GM21526 (cell line): ENCODE measurements at regions not wholly inside any gene's neighbourhood (a gene's known extent, or its start where the extent isn't known, plus 50 kb on each side); places are given as distances from the start of the nearest gene placed in this dataset.

Source experiments
- ATAC-seq: cut with Tn5 transposase; IDR thresholded peaks from one replicate; pipeline ENCODE4 v1.9.1; 2021; ENCODE audit warnings: moderate library complexity; ENCODE audit not compliant: unreplicated experiment, low FRiP score

- ATAC-seq, result no peak
These were observed 183.5 kb upstream of the AFDN start for GRCh38 chr6:167643223-167643622.

DNA sequence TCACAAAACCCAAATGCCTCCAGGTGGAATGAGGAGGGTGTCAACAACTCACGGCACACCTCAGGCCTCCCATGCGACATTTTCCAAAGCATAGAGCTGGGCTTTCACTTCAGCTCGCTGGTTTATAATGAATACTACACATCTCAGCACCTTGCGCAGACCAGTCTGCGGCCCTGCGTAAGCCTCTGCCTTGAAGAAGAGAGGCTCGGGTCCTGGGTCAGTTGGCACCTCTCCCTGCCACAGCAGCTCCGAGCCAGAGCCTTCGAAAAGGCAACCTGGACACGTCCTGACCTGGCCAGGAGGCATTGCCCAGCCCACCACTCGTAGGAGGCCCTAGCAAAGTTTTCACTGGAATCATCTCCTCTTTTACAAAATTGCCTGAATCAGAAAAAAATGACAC, 183.0 kb upstream of the AFDN start:
- no peak for ATAC-seq

DNA sequence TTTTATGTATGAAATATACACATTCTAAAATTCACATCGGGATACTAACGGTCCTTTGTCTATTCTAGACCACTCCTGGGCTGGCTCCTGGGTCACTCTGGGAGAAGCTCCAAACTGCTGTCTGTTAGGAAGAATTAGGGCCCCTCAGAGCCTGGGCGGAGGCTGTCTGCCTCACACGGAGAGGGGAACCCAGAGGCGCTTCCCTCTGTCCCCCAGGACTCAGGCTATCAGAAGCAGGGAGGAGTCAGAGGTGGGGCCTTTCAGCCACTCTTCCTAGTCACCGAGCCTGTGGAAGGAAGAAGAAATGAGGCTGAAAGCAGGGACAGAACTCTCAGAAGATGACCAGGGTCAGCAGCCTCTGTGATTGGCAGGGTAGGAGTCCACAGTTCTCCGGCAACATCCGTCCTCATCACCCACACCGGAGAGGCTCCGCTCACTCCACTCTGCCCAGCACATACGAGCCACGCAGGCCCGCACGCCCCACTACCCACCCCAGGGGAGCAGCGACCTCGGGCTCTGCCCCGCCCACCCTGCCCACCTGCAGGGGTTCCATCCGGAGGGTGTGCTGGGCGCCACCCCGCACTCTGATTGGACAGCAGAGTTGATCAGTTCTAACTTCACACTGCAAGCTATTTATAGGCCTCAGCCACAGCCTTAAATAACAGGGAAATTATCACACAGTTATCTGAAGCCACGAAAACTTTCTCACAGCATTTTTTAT, 182.1 kb upstream of the AFDN start:
- ATAC-seq, result no peak

DNA sequence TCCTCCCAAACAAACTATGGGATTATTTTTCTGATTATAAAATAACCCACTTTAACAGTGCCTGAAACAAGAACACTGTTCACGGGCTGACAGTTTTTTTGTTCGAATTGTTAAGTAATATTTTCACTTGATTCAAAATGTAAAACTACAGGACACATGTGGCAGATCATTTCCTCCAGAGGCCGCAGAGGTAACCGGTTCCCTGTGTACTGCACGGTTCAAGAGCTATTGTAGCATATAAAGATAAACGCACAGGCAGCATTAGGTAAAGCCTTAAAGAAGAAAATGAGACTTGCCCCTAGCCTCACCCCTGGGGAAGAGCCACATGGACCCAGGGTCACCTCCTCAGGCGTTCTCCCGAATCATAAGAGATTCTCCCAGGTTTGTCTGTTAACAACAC, 181.3 kb upstream of the AFDN start:
- ATAC-seq, result no peak

DNA sequence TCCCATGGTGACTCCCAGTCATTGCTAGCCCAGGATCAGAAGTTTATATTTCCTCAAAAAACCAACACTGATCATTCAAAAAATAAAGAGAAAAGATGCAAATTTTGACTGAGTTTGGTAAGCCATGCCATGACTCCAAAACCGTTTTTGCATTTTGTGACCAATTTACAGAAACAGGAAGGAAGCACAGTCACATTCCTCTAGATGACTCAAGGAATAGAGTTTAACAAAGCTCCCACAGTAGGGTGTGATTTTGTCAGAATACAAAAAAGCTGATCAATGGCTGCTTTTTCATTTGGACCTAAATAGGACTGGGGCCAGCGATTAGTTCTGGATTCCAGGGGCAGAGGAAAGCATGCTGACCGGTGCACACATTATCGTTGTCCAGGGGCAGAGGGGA, 179.4 kb upstream of the AFDN start:
- no peak for ATAC-seq

DNA sequence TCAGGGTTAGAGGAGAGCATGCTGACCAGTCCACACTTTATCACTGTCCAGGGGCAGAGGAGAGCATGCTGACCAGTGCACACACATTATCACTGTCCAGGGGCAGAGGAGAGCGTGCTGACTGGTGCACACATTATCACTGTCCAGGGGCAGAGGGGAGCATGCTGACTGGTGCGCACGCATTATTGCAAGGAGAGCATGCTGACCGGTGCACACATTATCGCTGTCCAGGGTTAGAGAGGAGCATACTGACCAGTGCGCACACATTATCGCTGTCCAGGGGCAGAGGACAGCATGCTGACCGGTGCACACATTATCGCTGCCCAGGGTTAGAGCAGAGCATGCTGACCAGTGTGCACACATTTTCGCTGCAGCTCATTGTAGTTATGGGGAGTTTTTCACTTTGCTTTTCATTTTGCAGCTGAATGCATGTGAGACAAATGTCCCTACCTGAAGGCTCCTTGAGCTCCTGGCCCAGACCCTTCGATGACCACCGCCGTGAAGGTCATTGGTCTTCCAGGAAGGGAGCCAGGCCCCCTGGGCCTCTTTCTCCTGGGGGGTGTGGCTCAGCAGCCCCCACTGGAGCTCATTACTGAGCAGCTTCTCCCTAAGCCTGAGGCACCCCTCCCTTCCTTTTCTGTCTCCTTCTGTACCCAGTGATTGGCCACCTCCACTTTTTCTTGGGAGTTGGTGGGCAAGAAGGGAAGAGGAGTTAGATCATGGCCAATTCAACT, 178.8 kb upstream of the AFDN start:
- ATAC-seq, result no peak

GRCh38 chr6:167648501-167649278, 178.0 kb upstream of the AFDN start:
- ATAC-seq, result no peak

DNA sequence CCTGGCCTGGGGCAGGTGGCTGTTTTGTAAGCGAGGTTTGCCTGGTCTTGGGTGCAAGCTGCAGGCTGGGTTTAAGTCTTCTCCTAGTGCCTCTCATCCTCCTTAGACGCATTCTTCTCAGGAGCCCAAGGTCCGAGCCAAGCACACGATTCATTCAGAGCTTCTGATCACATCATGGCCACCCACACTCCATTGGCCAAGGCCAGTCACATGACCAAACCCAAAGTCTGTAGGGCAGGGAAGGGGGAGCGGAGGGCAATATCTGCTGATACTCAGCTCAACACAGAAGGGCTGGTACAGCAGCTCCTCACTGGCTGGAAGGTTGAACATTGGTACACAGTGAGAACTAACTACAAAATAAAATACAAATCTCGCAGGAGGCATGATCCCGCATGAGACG, 177.2 kb upstream of the AFDN start:
- ATAC-seq, result no peak

DNA sequence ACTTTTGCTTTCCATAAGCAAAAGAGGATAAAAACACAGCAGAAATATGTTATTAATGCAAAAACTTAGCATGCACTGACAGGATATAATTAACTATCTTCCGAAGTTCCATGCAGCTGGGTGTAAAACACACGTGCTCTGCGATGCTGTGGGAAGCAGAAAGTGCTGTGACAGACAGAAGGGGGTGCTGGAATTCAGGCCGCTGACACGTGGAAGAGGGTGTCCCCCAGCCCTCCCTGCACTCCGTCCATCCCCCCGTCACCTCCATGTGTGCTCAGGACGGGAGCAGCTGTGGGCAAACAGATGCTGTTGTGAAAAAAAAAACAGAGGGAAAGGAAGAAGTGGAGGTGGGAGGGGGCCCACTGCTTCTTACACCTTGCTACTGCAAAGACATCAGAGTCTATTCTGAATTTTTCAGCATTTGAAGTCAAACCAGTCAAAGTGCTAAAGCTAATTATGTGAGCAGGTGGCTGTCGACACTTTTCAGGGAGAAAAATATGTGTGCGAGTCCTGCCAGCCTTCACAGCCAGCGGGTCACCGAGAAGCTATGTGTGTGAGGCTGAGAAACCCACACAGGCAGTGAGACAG, 175.9 kb upstream of the AFDN start:
- ATAC-seq, result no peak

DNA sequence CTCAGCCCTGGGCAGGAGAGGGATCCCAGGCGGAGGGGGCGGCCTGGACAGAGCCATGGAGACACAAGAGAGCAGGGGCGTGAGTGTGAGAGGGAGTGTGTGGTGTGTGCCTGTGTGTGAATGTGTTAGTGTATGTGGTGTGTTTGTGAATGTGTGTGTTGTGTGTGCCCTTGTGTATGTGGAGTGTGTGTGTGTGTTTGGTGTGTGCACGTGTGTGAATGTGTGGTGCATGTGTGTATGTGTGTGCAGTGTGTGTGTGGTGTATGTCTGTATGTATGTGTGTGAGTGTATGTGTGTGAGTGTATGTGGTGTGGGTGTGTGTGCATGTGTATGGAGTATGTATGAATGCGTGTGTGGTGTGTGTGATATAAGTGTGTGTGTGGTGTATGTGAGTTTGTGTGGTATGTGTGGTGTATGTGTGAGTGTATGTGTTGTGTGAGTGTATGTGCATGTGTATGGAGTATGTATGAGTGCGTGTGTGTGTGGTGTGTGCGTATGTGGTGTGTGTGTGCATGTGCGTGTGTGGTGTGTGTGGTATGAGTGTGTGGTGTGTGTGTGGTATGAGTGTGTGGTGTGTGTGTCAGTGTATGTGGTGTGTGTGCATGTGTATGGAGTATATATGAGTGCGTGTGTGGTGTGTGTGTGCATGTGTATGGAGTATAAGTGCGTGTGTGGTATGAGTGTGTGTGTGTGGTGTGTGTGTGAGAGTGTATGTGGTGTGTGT, 175.2 kb upstream of the AFDN start:
- no peak for ATAC-seq

- no peak for ATAC-seq
These were observed 174.5 kb upstream of the AFDN start for GRCh38 chr6:167652042-167652700.

GRCh38 chr6:167652701-167653095, 174.0 kb upstream of the AFDN start:
- ATAC-seq, result no peak

- no peak for ATAC-seq
These were observed 173.2 kb upstream of the AFDN start for GRCh38 chr6:167653561-167653960.

DNA sequence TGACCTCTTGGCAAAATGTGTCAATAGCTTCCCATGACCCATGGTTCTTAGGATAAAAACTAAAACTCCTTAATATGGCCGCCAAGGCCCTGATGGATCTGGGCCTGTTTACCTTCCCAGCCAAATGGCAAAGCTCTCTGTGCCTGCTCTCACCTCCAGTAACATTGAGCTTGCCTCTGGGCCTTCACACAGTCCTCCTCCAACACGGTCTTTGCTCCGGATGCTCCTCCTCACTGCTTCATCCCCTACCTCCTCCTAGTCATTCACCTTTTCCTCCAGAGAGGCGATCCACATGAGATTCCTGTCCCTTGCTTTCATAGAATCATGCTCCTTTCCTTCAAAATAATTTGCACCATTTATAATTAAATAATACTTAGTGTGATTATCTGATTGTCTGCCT, 172.3 kb upstream of the AFDN start:
- ATAC-seq, result no peak

DNA sequence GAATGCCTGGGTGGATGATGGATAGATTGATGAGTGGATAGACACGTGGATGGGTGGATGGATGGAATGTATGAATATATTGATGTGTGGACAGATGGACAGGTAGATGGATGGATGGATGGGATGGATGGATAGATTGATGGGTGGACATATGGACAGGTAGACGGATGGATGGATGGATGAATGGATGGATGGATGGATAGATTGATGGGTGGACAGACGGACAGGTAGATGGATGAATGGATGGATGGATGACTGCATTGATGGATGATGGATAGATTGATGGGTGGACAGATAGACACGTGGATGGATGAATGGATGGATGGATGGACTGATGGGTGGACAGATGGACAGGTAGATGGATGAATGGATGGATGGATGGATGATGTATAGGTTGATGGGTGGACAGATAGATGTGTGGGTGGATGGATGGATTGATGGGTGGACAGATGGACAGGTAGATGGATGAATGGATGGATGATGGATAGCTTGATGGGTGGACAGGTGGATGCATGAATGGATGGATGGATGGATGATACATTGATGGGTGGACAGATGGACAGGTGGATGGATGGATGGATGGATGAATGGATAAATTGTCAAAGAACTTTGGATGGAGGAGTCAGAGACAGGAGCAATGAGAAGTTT, 171.4 kb upstream of the AFDN start:
- no peak for ATAC-seq

- ATAC-seq, result no peak
These were observed 168.6 kb upstream of the AFDN start for GRCh38 chr6:167658106-167658505.

- ATAC-seq, result no peak
These were observed 167.7 kb upstream of the AFDN start for GRCh38 chr6:167659046-167659445.

DNA sequence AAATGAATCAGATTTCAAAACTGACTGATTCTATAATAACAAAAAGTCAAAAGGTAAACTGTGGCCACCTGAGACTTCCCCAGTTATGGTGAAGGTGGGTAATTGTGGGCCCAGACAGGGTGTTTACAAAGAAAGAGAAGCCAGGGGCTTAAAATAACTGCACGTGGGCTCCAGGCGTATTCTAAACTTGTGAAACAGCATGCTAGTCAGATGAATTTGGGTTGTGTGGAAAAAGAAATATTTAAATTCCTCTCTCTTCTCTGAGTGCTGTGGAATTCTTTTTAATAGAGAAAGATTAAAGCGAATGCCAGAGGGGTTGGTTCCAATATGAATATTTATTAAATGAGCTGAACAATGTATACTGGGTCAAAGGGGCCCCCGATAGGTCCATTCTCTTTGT, 166.3 kb upstream of the AFDN start:
- ATAC-seq, result no peak

DNA sequence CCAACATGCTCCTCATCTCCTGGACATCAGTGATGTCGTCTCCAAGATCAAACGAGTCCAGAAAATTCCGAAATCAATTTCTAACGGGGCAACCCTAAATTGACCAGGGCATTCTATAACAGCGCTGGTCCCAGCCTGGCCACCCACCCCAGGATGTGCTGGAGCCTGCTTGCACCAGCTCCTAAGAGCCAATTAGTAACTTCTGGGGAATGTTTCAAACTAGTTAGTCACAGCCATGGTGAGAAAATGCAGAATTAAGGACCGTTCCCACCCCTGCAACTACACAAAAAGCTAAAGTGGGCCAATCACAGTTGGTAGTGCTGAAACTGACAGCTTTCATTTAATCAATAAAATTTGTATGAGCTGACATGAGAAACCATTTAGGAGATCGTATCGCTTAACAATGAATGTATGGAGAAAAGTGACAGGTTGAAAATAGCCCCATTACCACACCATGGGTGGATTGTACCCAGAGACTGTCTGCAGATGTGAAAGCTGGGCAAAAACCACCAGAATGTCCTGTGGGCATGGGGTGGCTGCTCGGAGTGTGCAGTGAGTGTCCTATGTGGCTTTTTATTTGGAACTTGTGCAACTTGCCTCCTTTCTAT, 165.7 kb upstream of the AFDN start:
- no peak for ATAC-seq
